HepG2 (cell line): ENCODE measurements at regions not wholly inside any gene's neighbourhood (a gene's known extent, or its start where the extent isn't known, plus 50 kb on each side); places are given as distances from the start of the nearest gene placed in this dataset.
A peak's percentile ranks its signal among the peaks of the same experiment; 100 is the strongest.

ENCODE experiments used
- ATAC-seq: fragments of 200-7000 bp; cut with Tn5 transposase; 3 replicates; pipeline ENCODE4 v1.9.1; 2020; ENCODE audit warnings: mild to moderate bottlenecking, moderate library complexity
- BruUV-seq: library from RNA; stranded (reverse); fragments of 400-500 nt; replicated peaks from 2 replicates; lab custom pipeline; 2021; lab: Mats Ljungman, UMichigan
- CTCF ChIA-PET: fragments of 300-600 bp; formaldehyde crosslinking; extraction: SDS; loops from one replicate; lab custom pipeline; 2021; ENCODE audit warnings: low total read pairs, inconsistent platforms, low intra/inter-chr PET ratio; lab: Yijun Ruan, JAX
- POLR2A ChIA-PET: fragments of 350-600 bp; sonication (Branson Sonifier 250); formaldehyde crosslinking; loops from one replicate; lab custom pipeline; 2020; ENCODE audit warnings: antibody characterized with exemption, inconsistent platforms; lab: Yijun Ruan, JAX
- DNase-seq: peaks from one replicate; pipeline ENCODE4 v3.0.0-alpha.2; 2015; ENCODE audit warnings: low spot score
- FAIRE-seq: peaks from 3 replicates; lab custom pipeline; 2011; peaks lifted over from hg19 to GRCh38; lab: Jason Lieb, UNC
- H2AFZ ChIP-seq: one replicate; pipeline ENCODE4 v1.6.1; 2011; ENCODE audit warnings: low read length, inconsistent platforms
- H3K27ac ChIP-seq: fragments of 300-600 bp; 3 replicates; pipeline ENCODE4 v1.8.0; 2011; ENCODE audit warnings: mixed run types, mild to moderate bottlenecking, mixed read lengths, low read length, inconsistent platforms; ENCODE audit not compliant: insufficient read depth; ENCODE audit errors: extremely low read length
- H3K27me3 ChIP-seq, 2 experiments: fragments of 200-600 bp in 1 of 2; 2 replicates in 1 of 2; 3 replicates in 1 of 2; pipeline versions ENCODE4 v1.6.0 to v1.8.0; 2011; ENCODE audit warnings: low read length in 2 of 2, mild to moderate bottlenecking in 2 of 2, moderate library complexity in 2 of 2, inconsistent platforms in 1 of 2; ENCODE audit not compliant: insufficient read depth in 2 of 2, control insufficient read depth in 1 of 2
- H3K36me3 ChIP-seq, 2 experiments: fragments of 200-600 bp in 1 of 2; replicated peaks in 1 of 2; 2 replicates in 1 of 2; 3 replicates in 1 of 2; pipeline versions ENCODE4 v1.5.1 to v1.8.0; 2011; ENCODE audit warnings: low read length in 2 of 2, inconsistent platforms in 1 of 2; ENCODE audit not compliant: insufficient read depth in 2 of 2, control insufficient read depth in 1 of 2
- H3K4me1 ChIP-seq: 2 replicates; pipeline ENCODE4 v1.5.1; 2012; ENCODE audit warnings: low read length, inconsistent platforms; ENCODE audit not compliant: insufficient read depth
- H3K4me2 ChIP-seq: 2 replicates; pipeline ENCODE4 v1.6.0; 2011; ENCODE audit warnings: low read depth, low read length, inconsistent platforms
- H3K4me3 ChIP-seq, 3 experiments: fragments of 200-600 bp in 1 of 3; sonication (generic), shearing (Covaris generic) in 1 of 3; replicated peaks in 1 of 3; 2 replicates each; pipeline ENCODE4 v1.5.1; 2011 to 2016; ENCODE audit warnings: low read length in 3 of 3, inconsistent platforms in 2 of 3, low read depth in 2 of 3, mild to moderate bottlenecking in 2 of 3, control low read depth in 1 of 3, mixed read lengths in 1 of 3; ENCODE audit not compliant: insufficient read depth in 1 of 3
- H3K79me2 ChIP-seq: one replicate; pipeline ENCODE4 v1.6.1; 2011; ENCODE audit warnings: low read length, inconsistent platforms; ENCODE audit not compliant: insufficient read depth
- H3K9ac ChIP-seq: 2 replicates; pipeline ENCODE4 v1.6.0; 2011; ENCODE audit warnings: mild to moderate bottlenecking, low read depth, low read length, inconsistent platforms; ENCODE audit not compliant: insufficient read depth
- H3K9me3 ChIP-seq: 2 replicates; pipeline ENCODE4 v1.5.1; 2012; ENCODE audit warnings: mild to moderate bottlenecking, low read length
- H4K20me1 ChIP-seq: 2 replicates; pipeline ENCODE4 v1.6.0; 2011; ENCODE audit warnings: inconsistent platforms, mild to moderate bottlenecking, low read length, moderate library complexity; ENCODE audit not compliant: insufficient read depth
- ARNTL ChIP-seq: sonication (generic); formaldehyde crosslinking; IDR thresholded peaks from 2 replicates; pipeline ENCODE4 v1.4.0; 2020; ENCODE audit warnings: mild to moderate bottlenecking, missing genetic modification reagents
- CHD2 ChIP-seq: IDR thresholded peaks from 2 replicates; pipeline ENCODE4 v1.6.1; 2011; ENCODE audit warnings: low read depth, low read length, improper control_type of control experiment
- MAFF ChIP-seq: IDR thresholded peaks from 2 replicates; pipeline ENCODE4 v1.6.1; 2011; ENCODE audit warnings: low read depth, low read length, improper control_type of control experiment
- MAFK ChIP-seq, 2 experiments: IDR thresholded peaks in 1 of 2; conservative IDR thresholded peaks in 1 of 2; 2 replicates each; pipeline ENCODE4 v1.6.1; 2011; ENCODE audit warnings: improper control_type of control experiment in 2 of 2, low read length in 2 of 2
- ONECUT2 ChIP-seq: sonication (generic); formaldehyde crosslinking; IDR thresholded peaks from 2 replicates; pipeline ENCODE4 v1.4.0; 2020; ENCODE audit warnings: missing genetic modification reagents
- PHF8 ChIP-seq: sonication (generic); formaldehyde crosslinking; IDR thresholded peaks from 2 replicates; pipeline ENCODE4 v1.5.0; 2020; ENCODE audit warnings: missing genetic modification reagents
- PITX1 ChIP-seq: sonication (generic); formaldehyde crosslinking; IDR thresholded peaks from 2 replicates; pipeline ENCODE4 v1.5.1; 2020; ENCODE audit warnings: mild to moderate bottlenecking, missing genetic modification reagents
- POGZ ChIP-seq: sonication (generic); formaldehyde crosslinking; IDR thresholded peaks from 2 replicates; pipeline ENCODE4 v1.4.0; 2020; ENCODE audit warnings: mild to moderate bottlenecking, missing genetic modification reagents
- RBAK ChIP-seq: sonication (generic); formaldehyde crosslinking; IDR thresholded peaks from 2 replicates; pipeline ENCODE4 v1.5.1; 2020; ENCODE audit warnings: mild to moderate bottlenecking, missing genetic modification reagents
- SMARCE1 ChIP-seq: fragments of 450-650 bp; IDR thresholded peaks from 2 replicates; pipeline ENCODE4 v1.6.1; 2017; ENCODE audit warnings: borderline replicate concordance
- SOX5 ChIP-seq: IDR thresholded peaks from 2 replicates; pipeline ENCODE4 v1.6.1; 2016; ENCODE audit warnings: borderline replicate concordance
- THAP9 ChIP-seq: sonication (generic); formaldehyde crosslinking; IDR thresholded peaks from 2 replicates; pipeline ENCODE4; 2020; ENCODE audit warnings: missing genetic modification reagents, mild to moderate bottlenecking, borderline replicate concordance
- ZBTB14 ChIP-seq: sonication (generic); formaldehyde crosslinking; IDR thresholded peaks from 2 replicates; pipeline ENCODE4 v1.4.0; 2020; ENCODE audit warnings: missing genetic modification reagents
- ZBTB21 ChIP-seq: sonication (generic); formaldehyde crosslinking; IDR thresholded peaks from 2 replicates; pipeline ENCODE4 v1.4.0; 2020; ENCODE audit warnings: missing genetic modification reagents
- ZFP41 ChIP-seq: sonication (generic); formaldehyde crosslinking; IDR thresholded peaks from 2 replicates; pipeline ENCODE4 v1.4.0; 2020; ENCODE audit warnings: mild to moderate bottlenecking, missing genetic modification reagents, borderline replicate concordance
- ZNF143 ChIP-seq: sonication (generic); formaldehyde crosslinking; IDR thresholded peaks from 2 replicates; pipeline ENCODE4 v1.4.0; 2020; ENCODE audit warnings: missing genetic modification reagents
- ZNF253 ChIP-seq: sonication (generic); formaldehyde crosslinking; IDR thresholded peaks from 2 replicates; pipeline ENCODE4 v1.8.0; 2022; ENCODE audit warnings: mild to moderate bottlenecking, missing genetic modification reagents, borderline replicate concordance
- ZNF34 ChIP-seq: sonication (generic); formaldehyde crosslinking; IDR thresholded peaks from 2 replicates; pipeline ENCODE4 v1.4.0; 2020; ENCODE audit warnings: mild to moderate bottlenecking, missing genetic modification reagents, borderline replicate concordance
- ZNF644 ChIP-seq: IDR thresholded peaks from 2 replicates; pipeline ENCODE4 v1.6.1; 2016; ENCODE audit warnings: low read depth
- ZNF792 ChIP-seq: IDR thresholded peaks from 2 replicates; pipeline ENCODE4 v1.6.1; 2016
- ZNF850 ChIP-seq: sonication (generic); formaldehyde crosslinking; conservative IDR thresholded peaks from 2 replicates; pipeline ENCODE4 v1.9.0; 2021; ENCODE audit warnings: mild to moderate bottlenecking, missing genetic modification reagents
- in situ Hi-C: cut with HindIII; loops from 2 replicates; pipeline ENCODE4 v1.10.0; 2017; ENCODE audit warnings: low pct_unique_long_range_greater_than_20kb; ENCODE audit not compliant: extremely low pct_ligation_motif_present
- intact Hi-C: fragments of 100-400 bp; cut with micrococcal nuclease; formaldehyde crosslinking; loops from one replicate; pipeline ENCODE4 v1.10.0; 2022; ENCODE audit not compliant: unreplicated experiment

GRCh38 chr2:146214394-146214929 is 1630.4 kb upstream of the ACVR2A start (continued):
- peak; percentile 55 for TF ChIP-seq SOX5 (CRISPR knock-in tag)
- no peak for TF ChIP-seq THAP9 (CRISPR knock-in tag)
- 0 out of 2 replicates have a peak, but pooled peaks have one; percentile 20 for TF ChIP-seq ARNTL (CRISPR knock-in tag)
- peak; percentile 97 for TF ChIP-seq ONECUT2 (CRISPR knock-in tag)
- TF ChIP-seq ZNF143: no peak
- TF ChIP-seq POGZ: peak; percentile 90

GRCh38 chr2:146213674-146214073 is 1631.2 kb upstream of the ACVR2A start:
- Histone ChIP-seq H3K27ac (no peak overlapping the region), H3K4me3 (no peak overlapping the region), H4K20me1 (no peaks in the 10 kb centered on the region), H3K9me3 (no peaks in the 10 kb centered on the region), H3K27me3 (no peaks in the 10 kb centered on the region), H3K4me2 (peak overlapping the region; percentile 61; the same call in 1 of the 2 replicates), H3K9ac (no peak overlapping the region), H2AFZ (no peak overlapping the region), H3K36me3 (no peaks in the 10 kb centered on the region), H3K4me1 (peaks cover 52% of the 10 kb centered on the region), H3K79me2 (no peaks in the 10 kb centered on the region)
- no peak for FAIRE-seq
- BruUV-seq: no TSS peak
- in situ Hi-C loops: no loop called here
- ATAC-seq: no peak
- ChIA-PET POLR2A (no interaction called here), CTCF (no interaction called here)
- intact Hi-C loops: loop anchor here (1.0 kb wide), 1 partner anchor 452 kb away; no protein-coding TSS in a partner anchor
- no peak for DNase-seq
- TF ChIP-seq MAFF (peak; percentile 70), ZNF792 (CRISPR knock-in tag) (no peak), RBAK (CRISPR knock-in tag) (no peak), CHD2 (no peak), ZFP41 (CRISPR knock-in tag) (no peak), ZNF253 (no peak), MAFK (conservative IDR thresholded peaks at IDR 0.05 in 1 of 2, IDR thresholded peaks at IDR 0.05 in 1 of 2; ENCODE audit: low read length in 2 of 2) (peak; percentile 3 to 58; a peak in 2 of 4 replicates), ZBTB14 (CRISPR knock-in tag) (no peak), ZNF850 (CRISPR knock-in tag) (no peak), SMARCE1 (no peak), ZNF644 (no peak), ZBTB21 (no peak), PITX1 (no peak), ZNF34 (CRISPR knock-in tag) (no peak), PHF8 (CRISPR knock-in tag) (no peak)
